GM19238 (cell line): ENCODE measurements at regions not wholly inside any gene's neighbourhood (a gene's known extent, or its start where the extent isn't known, plus 50 kb on each side); places are given as distances from the start of the nearest gene placed in this dataset.

Experiments used
- DNase-seq: peaks from one replicate; pipeline ENCODE4 v3.0.0; 2011; ENCODE audit warnings: low spot score; ENCODE audit not compliant: insufficient read length

DNA sequence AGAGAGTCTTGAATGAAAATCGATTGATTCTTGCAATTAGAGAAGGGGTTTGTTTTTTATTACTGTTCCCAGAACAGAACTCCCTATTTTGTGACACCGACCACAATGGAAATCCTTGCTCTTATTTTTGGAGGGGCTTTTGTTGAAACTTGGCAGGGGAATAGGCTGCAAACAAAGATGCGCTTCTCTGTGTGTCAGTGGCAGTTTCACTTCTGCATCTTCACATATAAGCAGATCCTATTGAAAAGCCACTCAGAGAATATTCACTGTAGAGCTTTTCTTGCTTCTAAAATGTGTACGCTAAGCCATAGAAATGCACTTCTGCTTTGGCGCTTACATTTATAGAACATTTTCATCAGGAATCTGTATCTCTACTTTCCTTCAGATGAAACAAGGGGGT is 1822.4 kb upstream of the SEL1L start:
- no peak for DNase-seq

DNA sequence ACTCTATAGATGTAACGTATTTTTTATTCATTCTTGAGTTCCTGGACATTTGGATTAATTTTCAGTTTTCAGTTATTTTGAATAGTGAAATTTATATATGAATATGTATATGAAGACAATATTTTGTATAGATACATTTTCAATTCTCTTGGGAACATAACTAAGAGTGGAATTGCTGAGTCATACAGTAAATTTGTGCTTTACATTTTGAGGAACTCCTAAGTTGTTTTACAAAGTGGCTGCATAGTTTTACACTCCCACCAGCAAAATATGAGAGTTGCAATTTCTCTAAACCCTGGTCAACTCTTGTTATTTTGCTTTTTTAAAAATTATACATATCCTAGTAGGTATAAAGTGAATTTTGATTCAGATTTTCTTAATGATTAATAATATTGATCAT is 1838.6 kb upstream of the SEL1L start:
- no peak for DNase-seq

- no peak for DNase-seq
Observed at GRCh38 chr14:83379436-83379835, 1845.8 kb upstream of the SEL1L start.

DNA sequence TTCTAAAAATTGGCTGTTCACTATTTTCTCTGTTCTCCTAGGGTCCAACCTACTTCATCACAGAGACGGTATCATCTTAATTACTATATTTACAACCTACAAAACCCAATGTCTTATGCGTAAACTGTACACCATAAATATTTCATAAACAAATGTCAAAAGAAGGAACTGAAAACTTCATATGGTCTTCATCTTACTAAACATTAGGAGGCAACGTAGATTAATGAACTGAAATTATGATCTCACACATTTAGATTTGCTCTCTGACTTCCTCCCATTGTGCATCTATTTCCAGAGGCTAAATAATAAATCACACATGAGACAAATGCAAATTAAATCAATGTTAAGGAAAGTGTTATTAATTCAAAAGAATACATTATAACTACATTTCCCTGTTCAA is 1850.6 kb upstream of the SEL1L start:
- DNase-seq, result no peak

DNA sequence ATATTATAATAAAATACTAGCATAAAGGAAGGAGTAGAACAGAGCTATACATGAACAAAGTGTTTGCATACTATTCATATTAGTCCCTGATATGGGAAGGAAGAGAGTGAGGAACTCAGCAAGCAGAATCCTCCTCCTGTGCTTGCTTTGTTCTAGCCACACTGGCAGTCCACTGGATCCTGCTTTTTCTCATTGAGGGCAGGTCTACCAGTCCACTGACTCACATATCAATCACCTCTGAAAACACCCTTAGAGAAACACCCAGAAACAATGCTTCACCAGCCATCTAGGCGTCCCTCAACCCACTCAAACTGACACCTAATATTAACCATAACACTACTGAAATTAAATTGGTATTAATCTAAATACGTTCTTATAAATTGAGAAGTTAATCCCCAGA is 1861.7 kb upstream of the SEL1L start:
- DNase-seq, result no peak

DNA sequence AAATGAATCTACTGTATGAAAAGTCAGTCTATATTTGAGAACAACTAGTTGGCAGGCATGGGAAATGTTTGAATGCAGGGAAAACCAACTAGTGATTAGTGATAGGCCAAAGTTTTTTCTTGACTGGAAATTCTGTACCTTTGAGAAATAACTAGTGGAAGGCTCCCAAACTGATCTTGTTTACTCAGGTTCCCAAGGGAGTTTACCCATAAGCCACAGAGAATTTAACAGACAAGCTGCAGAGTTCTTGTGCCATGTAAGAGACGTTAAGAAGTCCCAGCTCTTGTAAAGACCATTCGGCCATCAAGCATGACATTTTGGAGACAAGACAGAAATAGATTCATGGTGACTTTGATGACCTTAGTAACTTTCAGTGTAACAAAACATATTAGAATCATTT is 1882.8 kb upstream of the SEL1L start:
- no peak for DNase-seq

DNA sequence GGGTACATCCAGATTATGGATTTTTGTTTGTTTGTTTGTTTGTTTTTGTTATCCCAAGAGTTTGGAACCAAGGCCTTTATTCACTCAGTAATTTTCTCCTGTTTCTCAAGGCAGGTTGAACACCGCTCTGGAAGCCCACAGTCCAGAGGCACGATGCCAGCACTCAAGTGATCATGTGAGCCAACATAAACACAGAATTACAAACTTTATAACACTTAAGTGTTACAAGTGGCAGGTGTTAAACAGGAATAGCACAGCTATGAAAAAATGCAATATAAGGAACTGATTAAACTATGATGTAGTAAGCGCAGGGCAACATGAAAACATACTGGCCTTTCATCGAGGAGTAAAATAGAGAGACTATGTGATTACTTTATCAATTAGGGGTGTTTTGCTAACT is 1885.8 kb upstream of the SEL1L start:
- DNase-seq, result no peak

DNA sequence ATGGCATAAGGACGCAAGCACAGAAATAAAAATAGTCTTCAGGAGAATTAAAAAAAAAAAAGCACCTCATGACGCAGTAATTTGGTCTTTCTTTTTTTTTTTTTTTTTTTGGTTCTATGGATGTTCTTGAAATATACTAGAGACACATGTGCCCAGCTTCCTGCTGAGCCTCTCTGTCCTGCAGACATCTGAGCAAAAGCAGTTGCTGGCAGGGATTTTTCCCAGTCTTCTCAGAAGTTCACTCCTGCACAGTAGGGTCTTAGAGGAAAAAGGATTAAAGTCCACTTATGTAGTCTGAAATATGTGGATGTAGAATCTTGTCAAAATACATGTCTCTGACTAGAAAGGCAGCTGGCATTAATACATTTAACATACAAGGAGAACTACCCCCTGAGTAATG is 1888.1 kb upstream of the SEL1L start:
- DNase-seq, result no peak

GRCh38 chr14:83425138-83425537 is 1891.5 kb upstream of the SEL1L start:
- no peak for DNase-seq

- DNase-seq, result no peak
Observed at GRCh38 chr14:83425706-83426105, 1892.1 kb upstream of the SEL1L start.

DNA sequence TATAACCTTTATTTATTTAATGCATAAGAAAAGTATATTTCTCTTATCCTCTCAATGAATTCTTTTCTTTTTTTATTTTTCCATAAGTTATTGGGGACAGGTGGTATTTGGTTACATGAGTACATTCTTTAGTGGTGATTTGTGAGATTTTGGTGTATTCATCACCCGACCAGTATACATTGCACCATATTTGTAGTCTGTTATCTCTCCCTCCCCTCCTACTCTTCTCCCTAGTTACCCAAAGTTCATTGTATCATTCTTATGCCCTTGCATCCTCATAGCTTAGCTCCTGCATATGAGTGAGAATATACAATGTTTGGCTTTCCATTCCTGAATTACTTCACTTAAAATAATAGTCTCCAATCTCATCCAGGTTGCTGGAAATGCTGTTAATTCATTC is 1900.0 kb upstream of the SEL1L start:
- no peak for DNase-seq

DNA sequence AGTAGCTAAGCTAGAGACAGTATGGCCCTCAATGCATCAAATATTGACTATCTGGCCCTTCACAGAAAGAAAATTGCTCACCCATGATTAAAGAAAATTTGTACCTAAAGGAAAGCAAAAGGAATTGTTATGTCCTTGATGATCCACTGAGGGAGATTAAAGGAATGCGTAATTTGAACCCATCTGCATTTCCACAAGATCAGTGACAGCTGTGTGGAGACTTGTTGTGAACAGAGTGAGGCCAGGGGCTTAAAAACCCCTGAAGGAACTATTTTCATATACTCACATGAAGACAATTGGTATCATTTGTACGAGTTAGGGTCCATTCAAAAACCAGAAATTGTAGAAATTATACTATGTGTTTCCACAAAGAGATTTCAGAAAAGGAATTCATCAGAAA is 1908.1 kb upstream of the SEL1L start:
- DNase-seq, result no peak

- DNase-seq, result no peak
Observed at GRCh38 chr14:83455561-83455960, 1921.9 kb upstream of the SEL1L start.

DNA sequence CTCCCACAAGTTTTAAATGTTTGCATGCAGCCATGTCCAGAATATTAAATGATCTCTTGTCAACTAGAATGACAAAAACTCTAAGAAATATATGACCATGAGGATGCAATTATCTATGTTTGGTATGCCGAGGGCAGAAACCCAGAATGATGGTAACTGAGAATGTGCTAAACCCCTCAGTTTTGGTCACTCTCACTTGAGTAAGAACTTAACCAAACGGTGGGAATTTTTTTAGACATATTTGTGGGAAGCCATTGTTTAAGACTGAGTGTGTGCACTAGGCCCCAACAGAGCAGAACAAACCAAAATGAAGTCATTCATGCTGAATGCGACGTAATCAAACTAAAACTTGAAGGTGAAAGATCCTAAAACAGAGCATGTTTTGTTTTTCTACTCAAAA is 1927.9 kb upstream of the SEL1L start:
- DNase-seq, result no peak

DNA sequence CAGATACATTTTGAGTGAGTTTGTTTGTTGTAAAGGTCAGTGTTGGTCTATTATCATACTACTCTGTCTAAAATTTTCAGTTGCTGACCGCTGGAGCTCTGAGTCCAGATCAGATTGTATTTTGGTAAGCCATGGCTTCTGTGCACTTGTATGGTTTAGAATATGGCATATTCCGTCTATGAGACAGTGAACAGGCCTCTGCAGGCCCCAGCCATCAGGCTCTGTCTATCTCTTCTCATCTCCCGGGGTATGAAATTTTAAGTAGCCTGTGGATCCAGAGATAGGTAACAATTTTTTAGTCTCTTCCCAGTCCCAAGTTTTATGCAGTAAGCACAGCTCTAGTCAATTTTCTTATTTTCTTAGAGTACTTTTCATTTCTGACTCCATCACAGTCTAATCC is 1929.1 kb upstream of the SEL1L start:
- no peak for DNase-seq

DNA sequence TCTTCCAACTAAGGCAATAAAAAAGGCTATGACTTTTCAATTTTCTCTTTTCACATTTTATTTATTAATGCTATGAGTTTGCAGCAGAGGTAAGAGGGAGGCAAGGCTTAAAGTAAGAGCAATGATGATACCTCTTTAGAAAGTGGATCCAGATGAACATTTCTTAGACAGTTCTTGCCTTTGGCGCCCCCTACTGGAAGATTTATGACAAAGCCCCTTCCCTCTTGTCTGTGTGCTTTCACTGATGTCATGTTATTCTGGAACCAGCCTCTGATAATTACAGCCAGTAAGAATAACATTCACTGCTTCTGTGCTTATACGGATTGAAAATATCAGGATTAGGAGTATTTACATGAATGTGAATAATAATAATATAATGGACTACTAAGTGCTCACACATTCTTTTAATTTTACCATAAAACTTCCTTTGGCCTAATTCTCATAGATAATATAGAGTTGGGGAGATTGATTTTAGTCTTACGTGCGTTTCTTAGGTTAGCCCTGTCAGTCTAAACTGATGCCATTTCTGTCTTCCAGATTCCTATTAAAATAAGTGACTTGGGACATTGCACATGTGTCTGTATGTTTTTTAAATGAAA is 1929.9 kb upstream of the SEL1L start:
- DNase-seq, result peak; percentile 1

DNA sequence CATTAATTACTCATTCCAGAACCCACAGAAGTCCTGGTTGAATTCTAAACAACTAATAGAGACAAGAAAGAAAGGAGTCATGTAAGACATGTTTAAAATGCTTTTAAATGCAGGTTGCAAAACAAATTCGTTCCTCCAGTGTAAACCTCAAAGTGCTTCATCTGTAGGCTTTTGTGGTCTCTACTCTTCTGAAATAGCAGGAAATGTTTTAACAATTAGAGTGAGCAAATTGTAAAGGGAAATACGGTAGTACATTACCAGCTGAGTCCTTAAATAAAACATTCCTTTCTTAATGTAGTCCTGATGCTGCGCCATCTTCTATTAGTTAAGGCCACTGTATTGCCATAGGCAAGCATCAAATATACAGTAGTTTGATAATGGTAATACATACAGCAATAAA is 1934.2 kb upstream of the SEL1L start:
- DNase-seq, result no peak

- no peak for DNase-seq
Observed at GRCh38 chr14:83470466-83470865, 1936.8 kb upstream of the SEL1L start.

DNA sequence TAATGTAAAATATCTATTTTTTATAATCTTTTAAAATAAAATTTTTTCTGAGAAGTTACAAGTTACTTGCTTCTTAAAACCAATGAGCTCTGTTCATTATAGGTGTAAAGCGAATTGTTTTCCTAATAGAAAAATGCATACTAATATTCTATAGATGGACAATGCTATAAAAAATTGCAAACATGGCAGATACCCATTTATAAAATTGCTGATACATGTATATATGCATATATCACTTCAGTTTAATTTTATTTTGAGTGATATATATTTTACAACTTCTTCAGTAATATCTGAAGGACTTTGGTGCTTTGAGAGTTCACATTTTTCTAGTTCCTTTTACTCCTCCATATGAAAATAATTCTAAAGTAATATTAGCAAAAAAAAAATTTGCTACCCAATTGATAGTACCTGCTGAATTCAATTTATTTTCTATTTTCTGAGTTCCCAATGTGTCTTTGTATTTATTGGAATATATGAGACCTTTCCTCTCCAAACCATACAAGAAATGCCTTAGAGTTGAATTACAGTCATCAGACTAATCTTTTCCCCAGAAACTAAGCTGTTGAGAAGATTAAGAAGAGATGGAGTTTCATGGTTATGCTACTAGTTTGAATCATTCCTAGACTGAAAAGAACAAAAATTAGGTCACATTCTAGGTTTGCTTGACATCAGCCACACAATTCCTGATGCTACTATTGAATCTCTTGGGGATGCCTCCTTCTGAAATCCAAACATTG is 1937.5 kb upstream of the SEL1L start:
- no peak for DNase-seq

GRCh38 chr14:83473416-83474235 is 1940.0 kb upstream of the SEL1L start:
- DNase-seq, result no peak

- no peak for DNase-seq
Observed at GRCh38 chr14:83478741-83479140, 1945.1 kb upstream of the SEL1L start.

GRCh38 chr14:83483063-83483462 is 1949.4 kb upstream of the SEL1L start:
- no peak for DNase-seq

- DNase-seq, result no peak
Observed at GRCh38 chr14:83485591-83485990, 1951.9 kb upstream of the SEL1L start.
